Endothelial cell of umbilical vein (primary cell): ENCODE measurements at regions not wholly inside any gene's neighbourhood (a gene's known extent, or its start where the extent isn't known, plus 50 kb on each side); places are given as distances from the start of the nearest gene placed in this dataset.

Experiments used
- BruUV-seq: library from RNA; stranded (reverse); fragments of 400-500 nt; replicated peaks from 2 replicates; lab custom pipeline; 2021; lab: Mats Ljungman, UMichigan
- CTCF ChIA-PET: fragments of 300-600, 350-600 bp; sonication (Branson Sonifier 250); formaldehyde crosslinking; loops from one replicate; lab custom pipeline; 2021; ENCODE audit warnings: antibody characterized with exemption, inconsistent platforms; lab: Charles Lee
- POLR2A ChIA-PET: fragments of 300-600, 350-600 bp; sonication (Branson Sonifier 250); formaldehyde crosslinking; loops from one replicate; lab custom pipeline; 2021; ENCODE audit warnings: antibody characterized with exemption, inconsistent platforms; lab: Charles Lee
- DNase-seq: peaks from one replicate; pipeline ENCODE4 v3.0.0-alpha.2; 2011; ENCODE audit warnings: low read depth, low spot score
- FAIRE-seq: peaks from 2 replicates; lab custom pipeline; 2011; peaks lifted over from hg19 to GRCh38; lab: Jason Lieb, UNC
- H2AFZ ChIP-seq: 2 replicates; pipeline ENCODE4 v1.6.0; 2012; ENCODE audit warnings: low read depth, low read length, control low read depth, inconsistent platforms
- H3K27ac ChIP-seq: 2 replicates; pipeline ENCODE4 v1.5.1; 2011; ENCODE audit warnings: low read depth, mild to moderate bottlenecking, control low read depth, low read length, moderate library complexity; ENCODE audit not compliant: insufficient read depth
- H3K27me3 ChIP-seq, 2 experiments: 2 replicates each; pipeline versions ENCODE4 v1.6.0 to v1.6.1; 2011; ENCODE audit warnings: low read length in 2 of 2, mixed read lengths in 1 of 2; ENCODE audit not compliant: control insufficient read depth in 2 of 2, insufficient read depth in 2 of 2
- H3K36me3 ChIP-seq, 2 experiments: 2 replicates in 1 of 2; 3 replicates in 1 of 2; pipeline ENCODE4 v1.5.1; 2011; ENCODE audit warnings: low read length in 2 of 2, mild to moderate bottlenecking in 1 of 2, moderate library complexity in 1 of 2; ENCODE audit not compliant: control insufficient read depth in 2 of 2, insufficient read depth in 2 of 2; ENCODE audit errors: extremely low read depth in 1 of 2
- H3K4me1 ChIP-seq: 3 replicates; pipeline ENCODE4 v1.5.1; 2011; ENCODE audit warnings: mild to moderate bottlenecking, low read length; ENCODE audit not compliant: control insufficient read depth, insufficient read depth; ENCODE audit errors: extremely low read depth
- H3K4me2 ChIP-seq: 2 replicates; pipeline ENCODE4 v1.6.1; 2011; ENCODE audit warnings: low read length, control low read depth, mixed read lengths; ENCODE audit not compliant: insufficient read depth
- H3K4me3 ChIP-seq, 3 experiments: fragments of 200-600 bp in 1 of 3; sonication (generic), shearing (Covaris generic) in 1 of 3; replicated peaks in 1 of 3; 2 replicates each; pipeline ENCODE4 v1.5.1; 2011 to 2016; ENCODE audit warnings: control low read depth in 3 of 3, low read length in 3 of 3, mild to moderate bottlenecking in 2 of 3, inconsistent platforms in 1 of 3, low read depth in 1 of 3, moderate library complexity in 1 of 3; ENCODE audit not compliant: insufficient read depth in 1 of 3
- H3K79me2 ChIP-seq: 2 replicates; pipeline ENCODE4 v1.6.0; 2012; ENCODE audit warnings: low read length, inconsistent platforms; ENCODE audit not compliant: control insufficient read depth, insufficient read depth
- H3K9ac ChIP-seq: replicated peaks from 2 replicates; pipeline ENCODE3; 2011; ENCODE audit warnings: low read length, control low read depth; ENCODE audit not compliant: insufficient read depth; ENCODE audit errors: extremely low read depth
- H3K9me1 ChIP-seq: replicated peaks from 3 replicates; pipeline ENCODE4 v1.6.0; 2011; ENCODE audit warnings: mild to moderate bottlenecking, low read length; ENCODE audit not compliant: control insufficient read depth, insufficient read depth; ENCODE audit errors: extremely low read depth
- H3K9me3 ChIP-seq: replicated peaks from 2 replicates; pipeline ENCODE4 v1.5.1; 2012; ENCODE audit warnings: low read length, inconsistent platforms; ENCODE audit not compliant: control insufficient read depth, insufficient read depth
- H4K20me1 ChIP-seq: replicated peaks from 2 replicates; pipeline ENCODE3; 2011; ENCODE audit warnings: mild to moderate bottlenecking, low read length; ENCODE audit not compliant: control insufficient read depth, insufficient read depth; ENCODE audit errors: extremely low read depth
- CTCF ChIP-seq, 2 donors: IDR thresholded peaks; 1 replicate in 1 of 2; 2 replicates in 1 of 2; pipeline ENCODE4 v1.5.1; 2011; ENCODE audit warnings: low read length in 2 of 2, mild to moderate bottlenecking in 2 of 2, moderate library complexity in 2 of 2, control low read depth in 1 of 2, inconsistent platforms in 1 of 2, low read depth in 1 of 2; ENCODE audit not compliant: insufficient read depth in 1 of 2; ENCODE audit errors: extremely low read depth in 1 of 2
- EZH2 ChIP-seq: IDR thresholded peaks from 2 replicates; pipeline ENCODE4 v1.6.1; 2012; ENCODE audit warnings: borderline replicate concordance, low read depth, mild to moderate bottlenecking, moderate library complexity, low read length, inconsistent platforms; ENCODE audit not compliant: severe bottlenecking
- FOS ChIP-seq: IDR thresholded peaks from 2 replicates; pipeline ENCODE4 v1.6.1; 2011; ENCODE audit warnings: mild to moderate bottlenecking, low read length, moderate library complexity, borderline replicate concordance; ENCODE audit not compliant: insufficient read depth
- GATA2 ChIP-seq: IDR thresholded peaks from 2 replicates; pipeline ENCODE4 v1.7.0; 2011; ENCODE audit warnings: low read depth, mild to moderate bottlenecking, moderate library complexity, mixed read lengths, low read length; ENCODE audit not compliant: insufficient read length, insufficient read depth
- JUN ChIP-seq: IDR thresholded peaks from 2 replicates; pipeline ENCODE4 v1.6.1; 2011; ENCODE audit warnings: borderline replicate concordance, low read depth; ENCODE audit not compliant: insufficient read length, insufficient read depth
- MAX ChIP-seq: IDR thresholded peaks from 2 replicates; pipeline ENCODE4 v1.6.1; 2011; ENCODE audit not compliant: insufficient read depth, insufficient read length
- MYC ChIP-seq: IDR thresholded peaks from one replicate; pipeline ENCODE4 v1.6.1; 2011; ENCODE audit warnings: mild to moderate bottlenecking, low read depth, low read length
- POLR2A ChIP-seq: IDR thresholded peaks from 2 replicates; pipeline ENCODE4 v1.6.1; 2012; ENCODE audit warnings: low read depth, mild to moderate bottlenecking, control low read depth, low read length
- POLR2AphosphoS5 ChIP-seq: IDR thresholded peaks from 2 replicates; pipeline ENCODE4 v1.6.1; 2012; ENCODE audit warnings: low read depth, mild to moderate bottlenecking, control low read depth, low read length, moderate library complexity; ENCODE audit not compliant: insufficient read depth
- dilution Hi-C: fragments of 300-500 bp; cut with MboI; formaldehyde crosslinking; loops from one replicate; pipeline ENCODE4 v1.15.0; 2019; ENCODE audit warnings: low sequenced_read_pairs; ENCODE audit not compliant: extremely low pct_ligation_motif_present
- intact Hi-C: fragments of 100-400 bp; cut with micrococcal nuclease; formaldehyde crosslinking; loops from one replicate; pipeline ENCODE4 v1.10.0; 2022

GRCh38 chr4:30835044-30835443 is 114.9 kb downstream of the PCDH7 start:
- POLR2A ChIA-PET = no interaction called here
- H3K9me1 ChIP-seq = no peaks in the 10 kb centered on the region
- H3K79me2 ChIP-seq = no peaks in the 10 kb centered on the region
- H3K9me3 ChIP-seq = no peaks in the 10 kb centered on the region
- no TSS peak for BruUV-seq
- H3K4me3 ChIP-seq = no peak overlapping the region
- H2AFZ ChIP-seq = no peak overlapping the region
- no peak for TF ChIP-seq GATA2
- CTCF ChIA-PET = no interaction called here
- peaks cover 8% of the 10 kb centered on the region for H3K4me1 ChIP-seq
- no peaks in the 10 kb centered on the region for H3K36me3 ChIP-seq
- no peak overlapping the region for H3K27ac ChIP-seq
- dilution Hi-C loops (no loop called here), intact Hi-C loops (no loop called here)
- H3K4me2 ChIP-seq = no peak overlapping the region
- H4K20me1 ChIP-seq = no peaks in the 10 kb centered on the region
- H3K9ac ChIP-seq = no peak overlapping the region
- FAIRE-seq = no peak
- H3K27me3 ChIP-seq = no peaks in the 10 kb centered on the region
- DNase-seq = no peak

GRCh38 chr4:30836231-30836630 is 116.1 kb downstream of the PCDH7 start:
- H3K4me1 ChIP-seq = no peaks in the 10 kb centered on the region
- no peak overlapping the region for H2AFZ ChIP-seq
- no peaks in the 10 kb centered on the region for H3K9me3 ChIP-seq
- CTCF ChIA-PET = no interaction called here
- intact Hi-C loops (no loop called here), dilution Hi-C loops (no loop called here)
- TF ChIP-seq EZH2 (no peak), FOS (no peak), MYC (no peak), MAX (no peak), POLR2AphosphoS5 (no peak), CTCF (IDR thresholded peaks at IDR 0.05; ENCODE audit: extremely low read depth in 1 of 2, insufficient read depth in 1 of 2, low read depth in 1 of 2, low read length in 2 of 2) (no peak), POLR2A (no peak), GATA2 (no peak), JUN (no peak)
- no TSS peak for BruUV-seq
- DNase-seq = peak; percentile 43
- no peak overlapping the region for H3K27ac ChIP-seq
- H3K4me2 ChIP-seq = no peak overlapping the region
- no peaks in the 10 kb centered on the region for H4K20me1 ChIP-seq
- no peaks in the 10 kb centered on the region for H3K9me1 ChIP-seq
- no peak overlapping the region for H3K4me3 ChIP-seq
- POLR2A ChIA-PET = no interaction called here
- no peak overlapping the region for H3K9ac ChIP-seq
- no peaks in the 10 kb centered on the region for H3K79me2 ChIP-seq
- no peaks in the 10 kb centered on the region for H3K27me3 ChIP-seq
- H3K36me3 ChIP-seq = no peaks in the 10 kb centered on the region
- no peak for FAIRE-seq
